ENCODE measurements at regions not wholly inside any gene's neighbourhood (a gene's known extent, or its start where the extent isn't known, plus 50 kb on each side); places are given as distances from the start of the nearest gene placed in this dataset.

GRCh38 chr2:111642586-111643327, 241.2 kb downstream of the ANAPC1 start:
- Histone ChIP-seq H3K36me3 (no peaks in the 10 kb centered on the region), H3K4me3 (no peak overlapping the region), H3K9me3 (peaks cover 0 to 4% of the 10 kb centered on the region in 2 donors), H3K4me1 (no peaks in the 10 kb centered on the region), H3K27me3 (no peaks in the 10 kb centered on the region), H3K27ac (no peak overlapping the region)
- no peak for DNase-seq (ENCODE audit: low spot score in 2 of 2)
- intact Hi-C loops (cut with DNase I) = no loop called here
- TF ChIP-seq CTCF (IDR thresholded peaks at IDR 0.05) = no peak

DNA sequence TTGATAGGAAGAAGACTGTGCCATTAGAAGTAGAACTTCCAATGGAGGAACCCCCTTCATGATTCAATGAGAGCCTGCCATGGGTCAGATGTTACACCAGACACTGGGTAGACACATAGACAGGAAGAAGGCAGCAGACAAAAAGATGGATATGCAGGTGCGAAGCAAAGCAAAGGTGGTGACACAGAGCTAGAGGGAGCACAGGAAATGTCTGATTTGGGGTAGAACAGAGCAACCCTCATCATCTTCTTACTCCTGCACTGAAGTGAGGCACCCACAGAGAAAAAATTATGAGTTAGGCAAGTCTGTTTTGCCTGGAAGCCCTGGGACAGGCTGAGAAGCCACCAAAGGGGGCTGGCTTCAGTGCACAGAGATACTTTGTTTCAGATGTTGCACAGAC, 240.2 kb downstream of the ANAPC1 start:
- H3K4me3 ChIP-seq = no peak overlapping the region
- no peaks in the 10 kb centered on the region for H3K36me3 ChIP-seq
- H3K27ac ChIP-seq = no peak overlapping the region
- H3K27me3 ChIP-seq = no peaks in the 10 kb centered on the region
- H3K9me3 ChIP-seq = peaks cover 0 to 4% of the 10 kb centered on the region in 2 donors
- intact Hi-C loops (cut with DNase I) = no loop called here
- TF ChIP-seq CTCF (IDR thresholded peaks at IDR 0.05) = no peak
- no peak for DNase-seq (ENCODE audit: low spot score in 2 of 2)
- H3K4me1 ChIP-seq = no peaks in the 10 kb centered on the region

GRCh38 chr2:111647359-111647758, 236.6 kb downstream of the ANAPC1 start:
- no peaks in the 10 kb centered on the region for H3K4me1 ChIP-seq

DNA sequence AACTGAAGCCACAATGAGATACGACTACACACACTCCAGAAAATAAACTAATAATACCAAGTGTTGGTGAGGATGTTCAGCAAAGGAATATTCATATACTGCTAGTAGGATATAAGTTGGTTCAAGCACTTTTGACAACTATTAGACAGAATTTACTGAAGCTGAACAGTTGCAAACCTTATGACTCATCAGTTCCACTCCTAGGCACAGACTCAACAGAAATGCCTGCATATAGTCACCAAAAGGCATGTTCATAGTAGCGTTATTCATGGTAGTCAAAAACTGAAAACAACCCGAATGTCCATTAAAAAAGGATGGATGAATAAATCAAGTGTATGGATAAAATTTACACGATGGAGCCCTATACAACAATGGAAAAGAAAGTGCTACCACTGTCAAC, 232.0 kb downstream of the ANAPC1 start:
- intact Hi-C loops (cut with DNase I) = no loop called here
- no peaks in the 10 kb centered on the region for H3K9me3 ChIP-seq
- no peak overlapping the region for H3K4me3 ChIP-seq
- no peak overlapping the region for H3K27ac ChIP-seq
- TF ChIP-seq CTCF (IDR thresholded peaks at IDR 0.05) = no peak
- H3K36me3 ChIP-seq = no peaks in the 10 kb centered on the region
- H3K27me3 ChIP-seq = no peaks in the 10 kb centered on the region
- H3K4me1 ChIP-seq = no peaks in the 10 kb centered on the region
- no peak for DNase-seq (ENCODE audit: low spot score in 2 of 2)

More at GRCh38 chr2:111647359-111647758, 236.6 kb downstream of the ANAPC1 start:
- Histone ChIP-seq H3K9me3 (peaks cover 0 to 4% of the 10 kb centered on the region in 2 donors), H3K27ac (no peak overlapping the region), H3K4me3 (no peak overlapping the region), H3K36me3 (no peaks in the 10 kb centered on the region), H3K27me3 (no peaks in the 10 kb centered on the region)
- no peak for DNase-seq (ENCODE audit: low spot score in 2 of 2)
- intact Hi-C loops (cut with DNase I) = no loop called here
- TF ChIP-seq CTCF (IDR thresholded peaks at IDR 0.05) = no peak

DNA sequence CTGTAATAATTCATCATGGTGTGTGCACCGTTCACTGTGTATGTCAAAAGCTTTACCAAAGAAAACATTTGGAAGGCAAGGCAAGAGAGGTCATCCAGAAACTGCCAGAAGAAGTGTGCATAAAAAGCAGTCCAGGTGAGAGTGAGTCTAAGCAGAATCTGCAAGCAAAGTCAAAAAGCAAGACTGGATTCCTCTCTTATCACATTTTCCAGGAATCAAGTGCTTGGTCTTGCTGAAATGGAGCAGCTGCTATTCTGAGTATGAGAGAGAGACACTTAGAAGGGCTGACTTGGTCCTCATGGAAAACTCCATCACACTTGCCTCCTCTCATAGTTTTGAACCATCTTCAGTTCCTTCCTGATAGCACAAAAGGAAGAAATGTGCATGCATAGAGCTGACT, 231.3 kb downstream of the ANAPC1 start:
- no peaks in the 10 kb centered on the region for H3K27me3 ChIP-seq
- no peak overlapping the region for H3K27ac ChIP-seq
- TF ChIP-seq CTCF (IDR thresholded peaks at IDR 0.05) = no peak
- no peak for DNase-seq (ENCODE audit: low spot score in 2 of 2)
- no peak overlapping the region for H3K4me3 ChIP-seq
- intact Hi-C loops (cut with DNase I) = no loop called here
- H3K4me1 ChIP-seq = no peaks in the 10 kb centered on the region
- H3K36me3 ChIP-seq = no peaks in the 10 kb centered on the region
- no peaks in the 10 kb centered on the region for H3K9me3 ChIP-seq

Data from ascending aorta (tissue), 2 donors.